ENCODE measurements at regions not wholly inside any gene's neighbourhood (a gene's known extent, or its start where the extent isn't known, plus 50 kb on each side); places are given as distances from the start of the nearest gene placed in this dataset.

DNA sequence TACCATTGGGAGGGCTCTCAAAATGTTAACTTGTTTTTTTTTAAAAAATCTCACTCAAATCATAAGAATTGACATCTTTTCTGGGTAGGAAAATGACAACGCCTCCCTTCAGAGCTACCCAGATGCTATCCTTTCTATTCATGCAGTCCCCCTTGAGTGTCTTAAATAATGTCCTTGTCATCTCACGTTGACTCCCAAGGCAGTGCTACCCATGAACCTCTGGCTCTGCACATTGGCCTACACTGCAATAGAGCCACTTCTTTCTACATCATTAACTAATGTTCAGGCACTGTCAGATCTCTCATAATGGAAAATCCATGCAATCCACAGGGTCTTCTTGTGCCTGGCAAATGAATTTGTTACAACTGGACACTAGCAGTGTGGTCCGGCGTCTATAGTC is 569.8 kb upstream of the ZFHX3 start:
- ChIA-PET CTCF (ENCODE audit: low intra/inter-chr PET ratio, low total read pairs) (no interaction called here), POLR2A (no interaction called here)
- Histone ChIP-seq H3K9ac (ENCODE audit: insufficient read depth, low read depth, low read length) (no peak overlapping the region), H3K4me1 (ENCODE audit: insufficient read depth, low read length) (no peaks in the 10 kb centered on the region), H3K4me3 (replicated peaks in 1 of 3; ENCODE audit: insufficient read depth in 1 of 3, low read depth in 2 of 3, low read length in 3 of 3) (no peak overlapping the region), H3K79me2 (ENCODE audit: insufficient read depth, low read length) (no peaks in the 10 kb centered on the region), H3K4me2 (ENCODE audit: low read depth, low read length) (no peak overlapping the region), H3K27me3 (ENCODE audit: control insufficient read depth in 1 of 2, insufficient read depth in 2 of 2, low read length in 2 of 2) (peaks cover 0 to 36% of the 10 kb centered on the region in 2 experiments; a peak in 4 of 5 replicates), H3K9me3 (ENCODE audit: low read length) (no peaks in the 10 kb centered on the region), H4K20me1 (ENCODE audit: insufficient read depth, low read length) (no peaks in the 10 kb centered on the region), H3K36me3 (replicated peaks in 1 of 2; ENCODE audit: control insufficient read depth in 1 of 2, insufficient read depth in 2 of 2, low read length in 2 of 2) (no peaks in the 10 kb centered on the region), H2AFZ (ENCODE audit: low read length) (no peak overlapping the region), H3K27ac (ENCODE audit: extremely low read length, insufficient read depth, low read length) (no peak overlapping the region)
- TF ChIP-seq, protein P1, sequence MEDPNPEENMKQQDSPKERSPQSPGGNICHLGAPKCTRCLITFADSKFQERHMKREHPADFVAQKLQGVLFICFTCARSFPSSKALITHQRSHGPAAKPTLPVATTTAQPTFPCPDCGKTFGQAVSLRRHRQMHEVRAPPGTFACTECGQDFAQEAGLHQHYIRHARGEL (CRISPR knock-in tag; IDR thresholded peaks at IDR 0.05), result no peak
- TF ChIP-seq, protein P2, sequence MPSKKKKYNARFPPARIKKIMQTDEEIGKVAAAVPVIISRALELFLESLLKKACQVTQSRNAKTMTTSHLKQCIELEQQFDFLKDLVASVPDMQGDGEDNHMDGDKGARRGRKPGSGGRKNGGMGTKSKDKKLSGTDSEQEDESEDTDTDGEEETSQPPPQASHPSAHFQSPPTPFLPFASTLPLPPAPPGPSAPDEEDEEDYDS (CRISPR knock-in tag; IDR thresholded peaks at IDR 0.05), result no peak
- TF ChIP-seq ZNF556 (CRISPR knock-in tag; IDR thresholded peaks at IDR 0.05; ENCODE audit: borderline replicate concordance) (no peak), ZEB1 (IDR thresholded peaks at IDR 0.05; ENCODE audit: insufficient replicate concordance, low read depth) (no peak), DPF2 (CRISPR knock-in tag; IDR thresholded peaks at IDR 0.05; ENCODE audit: borderline replicate concordance, low read depth) (no peak), IRF2 (CRISPR knock-in tag; IDR thresholded peaks at IDR 0.05) (no peak)
- no peak for DNase-seq (ENCODE audit: low spot score)
- no peak for FAIRE-seq
- intact Hi-C loops (cut with micrococcal nuclease; ENCODE audit: unreplicated experiment), result no loop called here
- no TSS peak for BruUV-seq (replicated peaks)
- in situ Hi-C loops (cut with HindIII; ENCODE audit: extremely low pct_ligation_motif_present, low pct_unique_long_range_greater_than_20kb), result no loop called here
- no peak for ATAC-seq
- 25% methylated on average over 4 of the region's 4 CpGs for WGBS (ENCODE audit: low lambda C conversion rate)

DNA sequence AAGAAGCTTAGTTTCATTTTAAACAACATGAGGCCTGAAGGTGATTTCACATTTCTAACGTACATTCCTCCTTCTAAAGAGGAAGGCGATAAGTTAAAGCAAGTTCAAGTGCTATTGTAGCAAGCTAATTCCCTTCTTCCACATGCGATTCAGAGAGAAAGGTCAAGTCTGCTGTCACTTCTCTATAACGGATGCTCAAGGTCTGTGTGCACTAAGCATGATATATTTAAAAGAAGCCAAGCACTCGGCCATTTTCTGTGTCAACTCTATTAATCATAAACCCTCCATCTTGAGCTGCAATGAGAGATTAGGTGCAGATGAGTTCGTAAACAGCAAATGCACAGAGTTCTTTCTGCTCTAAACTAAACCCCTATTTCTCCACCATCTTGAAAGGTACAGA is 568.8 kb upstream of the ZFHX3 start:
- Histone ChIP-seq H3K4me1 (ENCODE audit: insufficient read depth, low read length) (no peaks in the 10 kb centered on the region), H3K4me2 (ENCODE audit: low read depth, low read length) (no peak overlapping the region), H3K4me3 (replicated peaks in 1 of 3; ENCODE audit: insufficient read depth in 1 of 3, low read depth in 2 of 3, low read length in 3 of 3) (no peak overlapping the region), H3K27ac (ENCODE audit: extremely low read length, insufficient read depth, low read length) (no peak overlapping the region), H3K79me2 (ENCODE audit: insufficient read depth, low read length) (no peaks in the 10 kb centered on the region), H3K27me3 (ENCODE audit: control insufficient read depth in 1 of 2, insufficient read depth in 2 of 2, low read length in 2 of 2) (peaks cover 0 to 37% of the 10 kb centered on the region in 2 experiments; a peak in 4 of 5 replicates), H3K9me3 (ENCODE audit: low read length) (no peaks in the 10 kb centered on the region), H2AFZ (ENCODE audit: low read length) (no peak overlapping the region), H3K9ac (ENCODE audit: insufficient read depth, low read depth, low read length) (no peak overlapping the region), H3K36me3 (replicated peaks in 1 of 2; ENCODE audit: control insufficient read depth in 1 of 2, insufficient read depth in 2 of 2, low read length in 2 of 2) (no peaks in the 10 kb centered on the region), H4K20me1 (ENCODE audit: insufficient read depth, low read length) (no peaks in the 10 kb centered on the region)
- CTCF ChIA-PET (ENCODE audit: low intra/inter-chr PET ratio, low total read pairs), result no interaction called here
- no TSS peak for BruUV-seq (replicated peaks)
- DNase-seq (ENCODE audit: low spot score), result no peak
- WGBS (ENCODE audit: low lambda C conversion rate), result 31% methylated on average over 6 of the region's 6 CpGs
- no peak for FAIRE-seq
- ATAC-seq, result no peak
- POLR2A ChIA-PET, result no interaction called here
- in situ Hi-C loops (cut with HindIII; ENCODE audit: extremely low pct_ligation_motif_present, low pct_unique_long_range_greater_than_20kb) (no loop called here), intact Hi-C loops (cut with micrococcal nuclease; ENCODE audit: unreplicated experiment) (no loop called here)
- no peak for TF ChIP-seq ZNF569 (CRISPR knock-in tag; IDR thresholded peaks at IDR 0.05; ENCODE audit: borderline replicate concordance)
- TF ChIP-seq, protein P3, sequence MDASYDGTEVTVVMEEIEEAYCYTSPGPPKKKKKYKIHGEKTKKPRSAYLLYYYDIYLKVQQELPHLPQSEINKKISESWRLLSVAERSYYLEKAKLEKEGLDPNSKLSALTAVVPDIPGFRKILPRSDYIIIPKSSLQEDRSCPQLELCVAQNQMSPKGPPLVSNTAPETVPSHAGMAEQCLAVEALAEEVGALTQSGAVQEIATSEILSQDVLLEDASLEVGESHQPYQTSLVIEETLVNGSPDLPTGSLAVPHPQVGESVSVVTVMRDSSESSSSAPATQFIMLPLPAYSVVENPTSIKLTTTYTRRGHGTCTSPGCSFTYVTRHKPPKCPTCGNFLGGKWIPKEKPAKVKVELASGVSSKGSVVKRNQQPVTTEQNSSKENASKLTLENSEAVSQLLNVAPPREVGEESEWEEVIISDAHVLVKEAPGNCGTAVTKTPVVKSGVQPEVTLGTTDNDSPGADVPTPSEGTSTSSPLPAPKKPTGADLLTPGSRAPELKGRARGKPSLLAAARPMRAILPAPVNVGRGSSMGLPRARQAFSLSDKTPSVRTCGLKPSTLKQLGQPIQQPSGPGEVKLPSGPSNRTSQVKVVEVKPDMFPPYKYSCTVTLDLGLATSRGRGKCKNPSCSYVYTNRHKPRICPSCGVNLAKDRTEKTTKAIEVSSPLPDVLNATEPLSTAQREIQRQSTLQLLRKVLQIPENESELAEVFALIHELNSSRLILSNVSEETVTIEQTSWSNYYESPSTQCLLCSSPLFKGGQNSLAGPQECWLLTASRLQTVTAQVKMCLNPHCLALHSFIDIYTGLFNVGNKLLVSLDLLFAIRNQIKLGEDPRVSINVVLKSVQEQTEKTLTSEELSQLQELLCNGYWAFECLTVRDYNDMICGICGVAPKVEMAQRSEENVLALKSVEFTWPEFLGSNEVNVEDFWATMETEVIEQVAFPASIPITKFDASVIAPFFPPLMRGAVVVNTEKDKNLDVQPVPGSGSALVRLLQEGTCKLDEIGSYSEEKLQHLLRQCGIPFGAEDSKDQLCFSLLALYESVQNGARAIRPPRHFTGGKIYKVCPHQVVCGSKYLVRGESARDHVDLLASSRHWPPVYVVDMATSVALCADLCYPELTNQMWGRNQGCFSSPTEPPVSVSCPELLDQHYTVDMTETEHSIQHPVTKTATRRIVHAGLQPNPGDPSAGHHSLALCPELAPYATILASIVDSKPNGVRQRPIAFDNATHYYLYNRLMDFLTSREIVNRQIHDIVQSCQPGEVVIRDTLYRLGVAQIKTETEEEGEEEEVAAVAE (CRISPR knock-in tag; IDR thresholded peaks at IDR 0.05; ENCODE audit: borderline replicate concordance), result no peak
- no peak for TF ChIP-seq TOE1 (CRISPR knock-in tag; IDR thresholded peaks at IDR 0.05)
- TF ChIP-seq, protein P4, sequence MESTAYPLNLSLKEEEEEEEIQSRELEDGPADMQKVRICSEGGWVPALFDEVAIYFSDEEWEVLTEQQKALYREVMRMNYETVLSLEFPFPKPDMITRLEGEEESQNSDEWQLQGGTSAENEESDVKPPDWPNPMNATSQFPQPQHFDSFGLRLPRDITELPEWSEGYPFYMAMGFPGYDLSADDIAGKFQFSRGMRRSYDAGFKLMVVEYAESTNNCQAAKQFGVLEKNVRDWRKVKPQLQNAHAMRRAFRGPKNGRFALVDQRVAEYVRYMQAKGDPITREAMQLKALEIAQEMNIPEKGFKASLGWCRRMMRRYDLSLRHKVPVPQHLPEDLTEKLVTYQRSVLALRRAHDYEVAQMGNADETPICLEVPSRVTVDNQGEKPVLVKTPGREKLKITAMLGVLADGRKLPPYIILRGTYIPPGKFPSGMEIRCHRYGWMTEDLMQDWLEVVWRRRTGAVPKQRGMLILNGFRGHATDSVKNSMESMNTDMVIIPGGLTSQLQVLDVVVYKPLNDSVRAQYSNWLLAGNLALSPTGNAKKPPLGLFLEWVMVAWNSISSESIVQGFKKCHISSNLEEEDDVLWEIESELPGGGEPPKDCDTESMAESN (CRISPR knock-in tag; conservative IDR thresholded peaks at IDR 0.05), result no peak

Measured in HepG2 (cell line).